ENCODE measurements at regions not wholly inside any gene's neighbourhood (a gene's known extent, or its start where the extent isn't known, plus 50 kb on each side); places are given as distances from the start of the nearest gene placed in this dataset.

GRCh38 chr15:21261965-21262850 lies 178.1 kb downstream of the POTEB3 start:
- Histone ChIP-seq H3K4me1 (ENCODE audit: control insufficient read depth in 1 of 2, insufficient read depth in 2 of 2, low read depth in 1 of 2, low read length in 1 of 2) (no peaks in the 10 kb centered on the region), H3K9ac (no peak overlapping the region), H3K4me2 (no peak overlapping the region), H3K4me3 (ENCODE audit: low read depth in 2 of 2, low read length in 1 of 2) (no peak overlapping the region), H3F3A (replicated peaks; ENCODE audit: insufficient read depth) (no peaks in the 10 kb centered on the region), H3K9me2 (no peaks in the 10 kb centered on the region), H4K20me1 (ENCODE audit: insufficient read depth) (no peaks in the 10 kb centered on the region), H3K27me3 (ENCODE audit: insufficient read depth) (peaks cover 39% of the 10 kb centered on the region), H3K27ac (ENCODE audit: low read depth in 2 of 2, low read length in 1 of 2) (no peak overlapping the region), H3K9me3 (no peaks in the 10 kb centered on the region), H2AFZ (ENCODE audit: low read depth) (no peak overlapping the region), H3K36me3 (replicated peaks in 1 of 2; ENCODE audit: control insufficient read depth in 1 of 2, insufficient read depth in 2 of 2, low read length in 1 of 2) (no peaks in the 10 kb centered on the region), H3K79me2 (ENCODE audit: insufficient read depth) (no peaks in the 10 kb centered on the region)
- TF ChIP-seq GATA2 (CRISPR knock-in tag; IDR thresholded peaks at IDR 0.05) (no peak), EZH2phosphoT487 (IDR thresholded peaks at IDR 0.05; ENCODE audit: borderline replicate concordance, low read depth) (no peak), RCOR1 (IDR thresholded peaks at IDR 0.05; ENCODE audit: low read length) (no peak), TCF12 (IDR thresholded peaks at IDR 0.05) (no peak), MEF2A (IDR thresholded peaks at IDR 0.05; ENCODE audit: borderline replicate concordance, low read depth) (no peak), GABPA (IDR thresholded peaks at IDR 0.05; ENCODE audit: low read depth) (no peak), MAX (IDR thresholded peaks at IDR 0.05; ENCODE audit: low read depth) (no peak), CTCF (IDR thresholded peaks at IDR 0.05) (no peak), MXI1 (IDR thresholded peaks at IDR 0.05; ENCODE audit: low read depth, low read length) (no peak), USF1 (IDR thresholded peaks at IDR 0.05; ENCODE audit: borderline replicate concordance, low read depth) (no peak), RXRA (IDR thresholded peaks at IDR 0.05; ENCODE audit: borderline replicate concordance, low read depth) (no peak), ELF1 (IDR thresholded peaks at IDR 0.05) (no peak), PBX3 (IDR thresholded peaks at IDR 0.05) (no peak), YY1 (IDR thresholded peaks at IDR 0.05; ENCODE audit: low read depth) (no peak), IRF3 (IDR thresholded peaks at IDR 0.05; ENCODE audit: low read depth, low read length) (no peak), RFX5 (IDR thresholded peaks at IDR 0.05; ENCODE audit: low read length) (no peak), JUND (IDR thresholded peaks at IDR 0.05) (no peak), SMC3 (IDR thresholded peaks at IDR 0.05; ENCODE audit: low read depth, low read length) (no peak), SIN3A (IDR thresholded peaks at IDR 0.05; ENCODE audit: borderline replicate concordance, low read depth, low read length) (no peak)
- POLR2A ChIA-PET: no interaction called here
- WGBS (ENCODE audit: low lambda C conversion rate): 28% methylated on average over 29 of the region's 30 CpGs
- DNase-seq: peak; percentile 9
- CTCF ChIA-PET: interaction anchor here (1.1 kb wide), 1 partner anchor 23 kb away, joined by 4 read pairs; no protein-coding TSS in a partner anchor
